ENCODE measurements at regions not wholly inside any gene's neighbourhood (a gene's known extent, or its start where the extent isn't known, plus 50 kb on each side); places are given as distances from the start of the nearest gene placed in this dataset.

- TF ChIP-seq CTCF (IDR thresholded peaks at IDR 0.05) (no peak), POLR2A (IDR thresholded peaks at IDR 0.05) (no peak)
Measured at GRCh38 chr4:111500858-111501257, 644.4 kb upstream of the FAM241A start.
